Activated T-helper 1 cell treated with anti-CD3 and anti-CD28 coated beads, Interleukin-2, amount 50 U/mL, for 16 hours (primary cell): ENCODE measurements at regions not wholly inside any gene's neighbourhood (a gene's known extent, or its start where the extent isn't known, plus 50 kb on each side); places are given as distances from the start of the nearest gene placed in this dataset.

Experiments used
- DNase-seq, 2 donors: peaks; one replicate each; pipeline ENCODE4 v3.0.0-alpha.2; 2020; ENCODE audit warnings: low read depth in 1 of 2, low spot score in 1 of 2

DNA sequence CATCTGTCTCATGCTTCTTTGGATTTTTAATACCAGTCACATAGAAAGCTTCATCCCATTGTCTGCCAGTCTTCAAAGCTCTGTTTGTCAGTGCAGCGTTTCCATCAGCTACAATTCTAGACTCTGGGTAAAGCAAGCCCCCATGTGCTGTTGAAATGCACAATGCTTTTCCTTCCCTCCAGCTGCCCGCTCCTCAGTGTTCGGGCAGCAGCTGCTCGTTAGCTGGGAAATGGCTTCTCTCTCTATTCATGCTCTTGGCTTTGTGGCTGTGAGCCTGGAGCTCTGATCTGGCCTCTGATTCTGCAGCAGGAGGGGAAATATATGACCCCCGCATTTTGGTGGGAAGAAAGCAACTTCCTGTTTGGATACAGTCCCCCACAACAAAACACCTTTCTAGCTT is 213.0 kb upstream of the CDYL start:
- DNase-seq: no peak

DNA sequence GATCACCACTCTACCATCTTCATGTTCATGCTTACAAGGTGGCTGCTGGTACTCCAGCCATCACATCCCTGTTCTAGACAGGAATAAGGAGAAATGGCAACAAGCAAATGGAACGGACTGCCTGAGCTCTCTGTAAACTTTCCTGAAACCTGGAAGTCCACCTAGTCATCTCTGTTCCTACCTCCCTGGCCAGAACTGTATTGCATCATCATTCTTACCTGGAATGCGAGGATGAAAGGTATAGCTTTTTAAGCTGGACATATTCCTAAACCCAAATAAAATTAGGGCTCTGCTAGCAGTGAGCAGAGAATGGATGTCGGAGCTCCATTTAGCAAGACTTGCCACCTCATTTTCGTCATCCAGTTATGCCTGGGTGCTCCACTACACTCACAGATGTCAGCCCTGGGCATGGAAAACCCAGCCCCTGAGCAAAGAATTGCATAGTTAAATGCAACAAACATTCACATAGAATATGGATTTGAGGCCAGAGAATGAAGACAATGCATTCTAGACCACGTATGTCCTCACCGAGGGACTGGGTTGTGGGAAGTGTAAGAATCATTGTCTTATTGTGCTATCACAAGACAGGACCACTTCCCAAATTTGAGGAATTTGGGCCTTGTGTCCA is 214.3 kb upstream of the CDYL start:
- DNase-seq: no peak

- no peak for DNase-seq
Observed at GRCh38 chr6:4561078-4561435, 215.1 kb upstream of the CDYL start.

- DNase-seq: no peak
Observed at GRCh38 chr6:4560221-4561077, 215.8 kb upstream of the CDYL start.

GRCh38 chr6:4559281-4559875 is 216.8 kb upstream of the CDYL start:
- DNase-seq: no peak

DNA sequence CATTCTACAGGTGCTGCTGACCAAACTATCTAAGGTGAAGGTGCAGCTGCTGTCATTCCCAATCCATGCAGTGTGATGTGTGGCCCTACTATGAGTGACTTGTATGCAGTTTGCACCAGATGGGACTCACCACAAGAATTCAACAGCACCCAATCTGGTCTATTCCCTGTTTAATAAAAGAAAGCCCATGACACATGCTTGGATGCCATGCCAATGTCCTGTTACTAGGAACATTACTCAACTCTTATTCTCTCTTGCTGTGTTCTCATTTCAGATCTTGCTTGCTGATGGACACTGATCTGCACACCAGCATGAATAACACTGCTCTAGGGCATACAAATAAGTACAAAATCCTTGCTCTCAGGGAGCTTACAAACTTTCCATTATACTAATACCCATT is 221.6 kb upstream of the CDYL start:
- no peak for DNase-seq

GRCh38 chr6:4553387-4553786 is 222.8 kb upstream of the CDYL start:
- no peak for DNase-seq

- no peak for DNase-seq
Observed at GRCh38 chr6:4550227-4550597, 226.0 kb upstream of the CDYL start.

DNA sequence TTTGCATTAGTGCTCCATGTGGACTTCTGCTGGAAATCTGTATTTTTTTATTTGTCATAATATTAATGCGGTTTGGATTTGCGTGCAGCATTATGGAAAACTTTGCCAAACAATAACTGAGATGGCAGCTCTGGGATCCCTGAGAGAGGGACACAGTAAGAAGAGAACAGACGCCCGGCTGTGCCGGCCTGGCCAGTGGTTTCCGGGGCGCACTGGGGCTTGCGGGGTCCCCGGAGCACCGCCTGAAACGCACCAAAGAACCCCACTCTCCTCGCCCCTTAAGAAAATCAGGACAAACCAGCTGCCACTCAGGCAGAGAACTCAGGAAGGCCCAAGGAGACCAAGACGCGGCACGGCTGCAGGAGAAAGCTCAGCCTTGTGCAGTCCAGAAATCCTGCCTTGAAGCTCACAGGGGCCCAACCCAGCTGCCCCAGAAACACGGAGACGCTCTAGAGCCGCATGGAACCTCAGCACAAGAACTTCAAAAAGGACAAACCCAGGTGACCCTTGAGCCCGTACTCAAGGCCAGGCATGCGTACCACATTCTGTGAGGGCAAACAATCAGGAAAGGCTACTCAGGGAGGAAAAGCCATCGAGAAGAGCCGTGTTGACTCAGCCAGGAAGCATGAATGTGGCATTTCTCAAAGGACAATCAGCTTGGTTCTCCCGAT is 226.5 kb upstream of the CDYL start:
- no peak for DNase-seq

DNA sequence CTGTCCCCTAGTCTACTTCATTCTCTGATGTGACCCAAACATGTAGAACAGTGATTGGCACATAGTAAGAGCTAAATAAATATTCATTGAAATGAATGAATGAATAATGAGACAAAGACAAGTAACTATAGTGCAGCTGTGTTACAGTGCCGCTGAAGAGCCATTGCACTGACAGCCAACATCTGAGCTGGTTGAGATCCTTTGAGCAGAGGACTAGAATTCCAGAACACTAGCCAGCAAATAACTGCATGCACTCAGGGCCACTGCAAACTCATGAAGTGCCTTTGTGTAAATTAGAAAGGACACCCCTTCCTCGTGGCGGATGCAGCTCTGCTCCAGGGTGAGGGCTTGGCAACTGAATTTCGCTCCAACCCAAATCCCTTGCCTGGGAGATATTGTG is 230.3 kb upstream of the CDYL start:
- DNase-seq: no peak

DNA sequence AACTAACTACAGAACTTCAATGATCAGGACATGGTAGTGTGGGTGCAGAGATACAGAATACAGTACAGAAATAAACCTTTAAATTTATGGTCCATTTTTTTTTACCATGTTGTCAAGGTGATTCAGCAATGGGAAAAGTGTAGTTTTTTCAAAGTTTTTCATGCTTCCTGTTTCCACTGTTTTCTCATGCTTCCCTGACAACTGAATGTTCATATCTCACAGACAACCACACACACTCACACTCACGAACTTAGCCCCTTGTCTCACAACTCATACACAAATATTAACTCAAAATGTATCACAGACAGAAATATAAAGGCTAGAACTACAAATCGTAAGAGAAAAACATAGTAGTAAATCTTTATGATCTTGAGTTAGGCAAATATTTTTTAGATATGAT is 232.6 kb upstream of the CDYL start:
- DNase-seq: no peak

GRCh38 chr6:4533576-4533975 is 242.6 kb upstream of the CDYL start:
- DNase-seq: no peak

DNA sequence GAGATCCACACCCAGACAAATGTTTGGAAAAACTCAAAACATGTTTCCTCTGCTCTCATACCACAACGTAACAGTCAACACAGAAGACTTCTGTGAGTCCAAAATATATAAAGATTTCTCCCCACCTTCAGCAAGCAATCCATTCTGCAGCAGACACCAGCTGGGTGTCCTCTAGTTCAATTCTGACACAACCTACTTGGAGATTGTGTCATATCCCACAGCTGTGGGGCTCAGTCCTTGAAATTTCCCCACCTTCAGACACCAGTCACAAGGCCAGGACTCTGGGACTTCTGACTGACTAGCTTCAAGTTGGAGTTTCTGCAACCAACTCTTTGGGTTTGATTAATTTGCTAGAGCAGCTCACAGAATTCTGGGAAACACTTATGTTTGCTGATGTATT is 244.8 kb upstream of the CDYL start:
- DNase-seq: no peak

- DNase-seq: no peak
Observed at GRCh38 chr6:4522453-4522852, 253.8 kb upstream of the CDYL start.

DNA sequence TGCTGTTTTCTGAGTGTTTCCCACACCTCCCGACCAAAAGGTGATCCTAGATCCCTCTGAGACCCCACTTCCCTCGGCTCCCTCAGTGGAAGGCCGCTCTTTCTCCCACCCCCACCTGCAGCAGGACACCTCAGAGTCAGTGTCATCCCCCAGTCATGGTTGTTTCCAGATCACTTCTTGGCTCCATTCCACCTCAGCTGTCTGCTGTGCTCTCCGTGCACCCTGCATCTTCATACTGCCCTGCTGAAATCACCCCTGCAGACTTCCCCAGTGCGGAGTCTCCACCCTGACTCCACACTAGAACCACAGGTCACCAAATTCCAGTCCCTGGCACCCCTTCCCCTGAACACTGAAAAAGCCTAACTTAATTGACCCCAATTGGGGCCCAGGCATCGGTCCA is 255.1 kb upstream of the CDYL start:
- DNase-seq: no peak

DNA sequence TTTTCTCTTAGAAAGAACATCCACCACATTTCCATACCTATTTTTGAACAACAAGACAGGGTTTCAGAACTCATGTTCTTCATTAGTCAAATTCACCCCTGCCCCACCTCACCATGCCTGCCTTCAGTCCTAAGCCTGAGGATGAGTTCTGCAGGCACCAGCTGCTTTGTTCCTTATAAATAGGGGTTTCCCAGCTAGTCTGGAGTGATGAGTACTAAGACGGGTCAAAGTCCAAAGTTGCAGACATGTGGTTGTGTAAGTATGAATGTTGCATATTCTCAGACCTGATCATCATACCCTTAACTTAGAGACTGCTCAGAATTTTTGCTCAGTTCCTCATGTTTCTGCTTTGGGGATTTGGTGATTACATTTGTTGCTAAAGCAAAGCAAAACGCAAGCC is 257.7 kb upstream of the CDYL start:
- DNase-seq: no peak

DNA sequence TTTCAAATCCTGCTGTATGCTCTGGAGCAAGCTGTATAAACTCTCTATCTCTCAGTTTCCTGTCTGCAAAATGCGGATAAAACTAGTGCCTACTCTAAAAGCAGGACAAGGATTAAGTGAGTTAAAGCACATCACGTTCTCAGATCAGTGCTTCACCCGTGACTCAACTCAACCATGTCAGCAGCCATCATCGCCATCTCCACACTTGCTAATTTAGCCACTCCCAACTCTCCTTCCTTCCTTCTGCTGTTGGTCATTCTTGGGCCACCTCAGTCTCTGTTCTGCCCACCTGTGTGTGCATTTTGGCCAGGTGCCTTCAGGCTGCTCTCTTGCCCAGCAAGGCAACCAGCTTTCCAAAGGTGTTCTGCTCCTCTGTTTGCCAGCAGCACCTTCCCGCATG is 260.0 kb upstream of the CDYL start:
- DNase-seq: no peak

GRCh38 chr6:4513561-4513960 is 262.6 kb upstream of the CDYL start:
- DNase-seq: no peak

DNA sequence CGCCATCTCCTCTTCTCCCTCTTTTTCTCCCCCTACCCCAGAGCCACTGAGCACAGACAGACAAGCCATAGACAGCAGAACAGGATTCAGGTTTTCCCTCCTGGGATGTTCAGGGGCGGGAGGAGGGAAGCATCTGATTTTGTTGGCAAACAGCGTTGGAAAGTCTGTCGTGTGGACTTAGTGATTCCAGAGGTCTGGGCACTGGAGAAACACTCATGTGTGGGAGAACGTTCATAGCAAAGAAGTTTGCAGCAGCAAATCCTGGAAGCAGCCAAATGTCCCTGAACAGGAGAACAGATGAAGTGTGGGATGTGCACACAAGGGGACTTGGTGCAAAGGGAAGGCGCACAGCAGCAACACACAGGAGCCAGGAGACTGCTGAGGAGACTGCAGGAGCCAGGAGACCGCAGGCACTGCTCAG is 264.1 kb upstream of the CDYL start:
- DNase-seq: no peak

GRCh38 chr6:4511641-4512020 is 264.6 kb upstream of the CDYL start:
- DNase-seq: no peak

DNA sequence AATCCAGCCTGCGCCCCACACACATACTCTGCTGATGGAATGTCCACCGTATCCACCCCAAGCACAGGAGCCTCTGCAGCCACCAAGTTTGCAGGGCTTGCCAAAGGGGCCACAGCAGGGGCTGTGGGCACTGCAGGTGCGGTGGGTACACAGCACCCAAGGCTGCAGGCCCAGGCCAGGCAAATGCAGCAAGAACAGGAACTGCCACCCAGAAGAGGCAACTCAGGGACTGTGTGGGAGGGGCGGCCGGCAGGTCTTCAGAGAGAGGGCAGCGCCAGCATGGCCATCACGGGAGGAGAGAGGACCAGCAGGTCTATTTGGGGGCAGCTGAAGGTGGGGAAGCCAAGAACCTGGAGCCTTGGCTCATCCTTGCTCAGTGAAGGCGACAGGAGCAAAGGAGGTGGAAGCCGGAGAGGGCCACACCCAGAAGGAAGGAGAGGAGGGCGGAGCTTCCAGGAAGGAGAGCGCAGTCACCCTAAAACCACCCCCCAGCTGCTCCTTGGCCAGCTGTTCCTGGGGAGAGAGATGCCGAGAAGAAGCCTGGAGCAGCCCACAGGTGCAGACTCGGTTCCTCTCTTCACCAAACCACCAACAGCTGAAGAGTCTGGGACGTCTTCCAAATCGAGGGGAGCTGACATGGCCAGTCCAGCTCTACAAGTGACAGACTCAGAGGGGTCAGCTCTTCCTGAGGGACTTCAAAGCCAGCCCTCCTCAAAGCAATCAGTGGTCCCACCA is 265.1 kb upstream of the CDYL start:
- no peak for DNase-seq
